HCT116 (cell line): ENCODE measurements at regions not wholly inside any gene's neighbourhood (a gene's known extent, or its start where the extent isn't known, plus 50 kb on each side); places are given as distances from the start of the nearest gene placed in this dataset.

Experiments used
- ATAC-seq: fragments of 200-7000 bp; cut with Tn5 transposase; 2 replicates; pipeline ENCODE4 v1.9.1; 2020; ENCODE audit warnings: mild to moderate bottlenecking, moderate library complexity
- BruUV-seq: library from RNA; stranded (reverse); fragments of 400-500 nt; replicated peaks from 2 replicates; lab custom pipeline; 2021; lab: Mats Ljungman, UMichigan
- CTCF ChIA-PET: fragments of 300-600 bp; sonication (Branson Sonifier 250); formaldehyde crosslinking; loops from one replicate; lab custom pipeline; 2021; ENCODE audit warnings: antibody characterized with exemption; lab: Charles Lee
- POLR2A ChIA-PET: fragments of 300-600, 350-600 bp; sonication (Branson Sonifier 250); formaldehyde crosslinking; loops from one replicate; lab custom pipeline; 2021; ENCODE audit warnings: antibody characterized with exemption; lab: Charles Lee
- RAD21 ChIA-PET, 2 experiments: fragments of 300-600 bp; sonication (Branson Sonifier 250); formaldehyde crosslinking; loops; one replicate each; lab custom pipeline; 2023; ENCODE audit warnings: low total read pairs in 2 of 2; ENCODE audit not compliant: uncharacterized antibody in 2 of 2, unreplicated experiment in 2 of 2, low non-redundant PET in 1 of 2; lab: Charles Lee
- DNase-seq: peaks from one replicate; pipeline ENCODE4 v3.0.0-alpha.2; 2010; ENCODE audit warnings: low read depth, low spot score
- H2AFZ ChIP-seq: fragments of 200-600 bp; shearing (Covaris generic), sonication (generic); 2 replicates; pipeline ENCODE4 v1.6.1; 2017; ENCODE audit warnings: low read depth, mixed run types, mixed read lengths, antibody characterized with exemption, low read length; ENCODE audit not compliant: poor library complexity, severe bottlenecking
- H3K27ac ChIP-seq: 2 replicates; pipeline ENCODE4 v1.5.1; 2012; ENCODE audit warnings: low read depth, low read length
- H3K27me3 ChIP-seq: fragments of 200-600 bp; sonication (generic); 2 replicates; pipeline ENCODE4 v1.6.1; 2016; ENCODE audit warnings: mixed run types, low read length, mixed read lengths; ENCODE audit not compliant: insufficient read depth
- H3K36me3 ChIP-seq, 2 experiments: fragments of 200-500 bp in 1 of 2; fragments of 200-600 bp in 1 of 2; sonication (Bioruptor generic) in 1 of 2; sonication (generic) in 1 of 2; 2 replicates each; pipeline versions ENCODE4 v1.5.1 to v1.6.1; 2014 to 2016; ENCODE audit warnings: low read length in 2 of 2, inconsistent platforms in 1 of 2, mixed read lengths in 1 of 2, mixed run types in 1 of 2; ENCODE audit not compliant: insufficient read depth in 2 of 2, control insufficient read depth in 1 of 2
- H3K4me1 ChIP-seq, 2 experiments: fragments of 200-600 bp in 1 of 2; sonication (generic) in 1 of 2; 2 replicates each; pipeline versions ENCODE4 v1.5.1 to v1.6.1; 2012 to 2017; ENCODE audit warnings: low read length in 2 of 2, inconsistent platforms in 1 of 2, mild to moderate bottlenecking in 1 of 2, mixed read lengths in 1 of 2, mixed run types in 1 of 2, moderate library complexity in 1 of 2; ENCODE audit not compliant: insufficient read depth in 2 of 2, control insufficient read depth in 1 of 2
- H3K4me2 ChIP-seq: fragments of 200-600 bp; sonication (generic); 2 replicates; pipeline ENCODE4 v1.6.1; 2017; ENCODE audit warnings: mixed run types, low read length, mixed read lengths
- H3K4me3 ChIP-seq, 2 experiments: fragments of 200-600 bp in 1 of 2; sonication (generic) in 1 of 2; replicated peaks in 1 of 2; 2 replicates each; pipeline ENCODE4 v1.5.1; 2011 to 2016; ENCODE audit warnings: low read length in 2 of 2, control low read depth in 1 of 2, low read depth in 1 of 2, mild to moderate bottlenecking in 1 of 2, mixed read lengths in 1 of 2, mixed run types in 1 of 2
- H3K79me2 ChIP-seq: fragments of 200-600 bp; sonication (generic); 2 replicates; pipeline ENCODE4 v1.6.1; 2017; ENCODE audit warnings: mild to moderate bottlenecking, mixed run types, low read length, moderate library complexity, mixed read lengths; ENCODE audit not compliant: insufficient read depth
- H3K9ac ChIP-seq: fragments of 200-600 bp; sonication (generic); 2 replicates; pipeline ENCODE4 v1.6.1; 2016; ENCODE audit warnings: low read length, mixed read lengths
- H3K9me2 ChIP-seq: fragments of 200-600 bp; sonication (generic), shearing (Covaris generic); 2 replicates; pipeline ENCODE4 v1.6.1; 2017; ENCODE audit warnings: mixed run types, mild to moderate bottlenecking, moderate library complexity; ENCODE audit not compliant: insufficient read depth
- H3K9me3 ChIP-seq, 2 experiments: fragments of 200-500 bp in 1 of 2; fragments of 200-600 bp in 1 of 2; sonication (Bioruptor generic) in 1 of 2; sonication (generic) in 1 of 2; 2 replicates each; pipeline ENCODE4 v1.6.1; 2014 to 2017; ENCODE audit warnings: low read length in 2 of 2, mixed read lengths in 2 of 2, inconsistent platforms in 1 of 2, low read depth in 1 of 2, mild to moderate bottlenecking in 1 of 2, mixed run types in 1 of 2, moderate library complexity in 1 of 2; ENCODE audit not compliant: control insufficient read depth in 1 of 2, insufficient read depth in 1 of 2
- H4K20me1 ChIP-seq: fragments of 200-600 bp; sonication (generic), shearing (Covaris generic); 2 replicates; pipeline ENCODE4 v1.6.1; 2017; ENCODE audit warnings: mixed run types, mild to moderate bottlenecking, moderate library complexity; ENCODE audit not compliant: insufficient read depth
- CEBPB ChIP-seq: IDR thresholded peaks from 2 replicates; pipeline ENCODE4 v1.6.1; 2012; ENCODE audit warnings: low read depth
- EGR1 ChIP-seq: IDR thresholded peaks from 2 replicates; pipeline ENCODE4 v1.6.1; 2012; ENCODE audit warnings: low read depth
- ELF1 ChIP-seq: IDR thresholded peaks from 2 replicates; pipeline ENCODE4 v1.6.1; 2012; ENCODE audit warnings: low read depth, borderline replicate concordance
- JUND ChIP-seq: IDR thresholded peaks from 2 replicates; pipeline ENCODE4 v1.6.1; 2012
- POLR2A ChIP-seq: IDR thresholded peaks from 2 replicates; pipeline ENCODE4 v1.7.0; 2011; ENCODE audit warnings: borderline replicate concordance; ENCODE audit not compliant: insufficient read depth, insufficient read length; ENCODE audit errors: extremely low read depth
- POLR2AphosphoS5 ChIP-seq: IDR thresholded peaks from 2 replicates; pipeline ENCODE4 v1.6.1; 2011; ENCODE audit warnings: mild to moderate bottlenecking, low read depth, low read length, moderate library complexity
- RAD21 ChIP-seq: IDR thresholded peaks from 2 replicates; pipeline ENCODE4 v1.6.1; 2012; ENCODE audit warnings: low read depth, mild to moderate bottlenecking
- SIN3A ChIP-seq: IDR thresholded peaks from 2 replicates; pipeline ENCODE4 v1.6.1; 2012; ENCODE audit warnings: low read depth
- SP1 ChIP-seq: IDR thresholded peaks from 2 replicates; pipeline ENCODE4 v1.6.1; 2012; ENCODE audit warnings: low read depth
- TCF7L2 ChIP-seq: IDR thresholded peaks from 2 replicates; pipeline ENCODE4 v1.7.0; 2011; ENCODE audit warnings: borderline replicate concordance, inconsistent platforms; ENCODE audit not compliant: insufficient read depth, insufficient read length; ENCODE audit errors: extremely low read depth
- ZNF274 ChIP-seq: fragments of 200-500 bp; sonication (Bioruptor generic); IDR thresholded peaks from 2 replicates; pipeline ENCODE4 v1.6.1; 2014; ENCODE audit warnings: mild to moderate bottlenecking, low read depth, low read length, inconsistent platforms
- intact Hi-C: fragments of 100-400 bp; cut with micrococcal nuclease; formaldehyde crosslinking; loops from 2 replicates; pipeline ENCODE4 v1.10.0; 2022
- TF ChIP-seq, protein P1 (sequence below): IDR thresholded peaks from 2 replicates; pipeline ENCODE4 v1.6.1; 2012; ENCODE audit warnings: low read depth
- TF ChIP-seq, protein P2 (sequence below): IDR thresholded peaks from 2 replicates; pipeline ENCODE4 v1.6.1; 2012
- TF ChIP-seq, protein P3 (sequence below): IDR thresholded peaks from 2 replicates; pipeline ENCODE4 v1.6.1; 2011; ENCODE audit warnings: mild to moderate bottlenecking, low read length, moderate library complexity; ENCODE audit not compliant: insufficient replicate concordance; ENCODE audit errors: extremely low read depth

DNA sequence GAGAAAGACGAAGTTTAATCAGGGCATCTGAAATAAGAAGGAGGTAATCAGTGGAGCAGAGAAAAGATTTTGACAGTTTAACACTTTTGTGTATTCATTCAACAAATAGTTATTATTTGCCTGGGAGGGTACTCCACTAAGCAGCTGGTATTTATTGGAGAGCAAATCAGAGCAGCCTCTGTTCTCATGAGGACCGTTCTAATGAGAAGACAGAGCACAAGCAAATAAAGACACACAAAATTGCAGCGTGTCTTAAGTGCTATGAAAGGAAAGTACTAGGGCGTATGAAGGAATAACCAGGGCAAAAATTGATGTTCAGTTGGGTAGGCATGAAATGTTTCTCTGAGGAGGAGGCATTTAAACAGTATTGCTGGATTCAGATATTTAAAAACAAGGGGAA lies 302.9 kb upstream of the RARB start (continued):
- TF ChIP-seq, protein P1, sequence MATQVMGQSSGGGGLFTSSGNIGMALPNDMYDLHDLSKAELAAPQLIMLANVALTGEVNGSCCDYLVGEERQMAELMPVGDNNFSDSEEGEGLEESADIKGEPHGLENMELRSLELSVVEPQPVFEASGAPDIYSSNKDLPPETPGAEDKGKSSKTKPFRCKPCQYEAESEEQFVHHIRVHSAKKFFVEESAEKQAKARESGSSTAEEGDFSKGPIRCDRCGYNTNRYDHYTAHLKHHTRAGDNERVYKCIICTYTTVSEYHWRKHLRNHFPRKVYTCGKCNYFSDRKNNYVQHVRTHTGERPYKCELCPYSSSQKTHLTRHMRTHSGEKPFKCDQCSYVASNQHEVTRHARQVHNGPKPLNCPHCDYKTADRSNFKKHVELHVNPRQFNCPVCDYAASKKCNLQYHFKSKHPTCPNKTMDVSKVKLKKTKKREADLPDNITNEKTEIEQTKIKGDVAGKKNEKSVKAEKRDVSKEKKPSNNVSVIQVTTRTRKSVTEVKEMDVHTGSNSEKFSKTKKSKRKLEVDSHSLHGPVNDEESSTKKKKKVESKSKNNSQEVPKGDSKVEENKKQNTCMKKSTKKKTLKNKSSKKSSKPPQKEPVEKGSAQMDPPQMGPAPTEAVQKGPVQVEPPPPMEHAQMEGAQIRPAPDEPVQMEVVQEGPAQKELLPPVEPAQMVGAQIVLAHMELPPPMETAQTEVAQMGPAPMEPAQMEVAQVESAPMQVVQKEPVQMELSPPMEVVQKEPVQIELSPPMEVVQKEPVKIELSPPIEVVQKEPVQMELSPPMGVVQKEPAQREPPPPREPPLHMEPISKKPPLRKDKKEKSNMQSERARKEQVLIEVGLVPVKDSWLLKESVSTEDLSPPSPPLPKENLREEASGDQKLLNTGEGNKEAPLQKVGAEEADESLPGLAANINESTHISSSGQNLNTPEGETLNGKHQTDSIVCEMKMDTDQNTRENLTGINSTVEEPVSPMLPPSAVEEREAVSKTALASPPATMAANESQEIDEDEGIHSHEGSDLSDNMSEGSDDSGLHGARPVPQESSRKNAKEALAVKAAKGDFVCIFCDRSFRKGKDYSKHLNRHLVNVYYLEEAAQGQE: no peak
- no peak for TF ChIP-seq SIN3A
- TF ChIP-seq ZNF274: no peak
- TF ChIP-seq SP1: no peak

DNA sequence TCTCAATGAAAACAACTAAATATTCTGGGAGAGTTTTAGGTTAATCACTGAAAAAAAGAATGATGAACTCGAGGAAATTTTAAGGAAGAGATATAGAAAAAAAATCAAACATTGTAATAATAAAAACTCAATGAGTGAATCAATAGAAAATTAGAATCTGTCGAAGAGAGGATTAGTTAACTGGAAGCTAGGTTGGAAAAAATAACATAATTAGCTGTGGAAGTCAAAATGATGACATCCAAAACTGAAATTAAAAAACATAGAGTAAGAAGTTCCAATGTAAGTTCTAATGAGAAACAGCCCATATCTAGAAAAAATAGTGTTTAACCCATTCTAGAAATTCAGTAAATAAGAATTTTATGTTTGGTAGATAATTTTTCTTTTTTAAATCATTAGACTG lies 299.3 kb upstream of the RARB start:
- Histone ChIP-seq H3K79me2 (no peaks in the 10 kb centered on the region), H3K9ac (no peak overlapping the region), H3K9me2 (no peaks in the 10 kb centered on the region), H3K4me2 (no peak overlapping the region), H3K4me1 (no peaks in the 10 kb centered on the region), H3K27me3 (no peaks in the 10 kb centered on the region), H3K36me3 (no peaks in the 10 kb centered on the region), H3K27ac (no peak overlapping the region), H4K20me1 (no peaks in the 10 kb centered on the region), H3K9me3 (0 out of 4 replicates have a peak, but pooled peaks cover 0 to 3% of the 10 kb centered on the region in 2 experiments), H3K4me3 (no peak overlapping the region), H2AFZ (no peak overlapping the region)
- TF ChIP-seq SP1: no peak
- TF ChIP-seq ELF1: no peak
- no peak for TF ChIP-seq JUND
- TF ChIP-seq, protein P2, sequence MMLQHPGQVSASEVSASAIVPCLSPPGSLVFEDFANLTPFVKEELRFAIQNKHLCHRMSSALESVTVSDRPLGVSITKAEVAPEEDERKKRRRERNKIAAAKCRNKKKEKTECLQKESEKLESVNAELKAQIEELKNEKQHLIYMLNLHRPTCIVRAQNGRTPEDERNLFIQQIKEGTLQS: no peak
- TF ChIP-seq, protein P1: no peak
- no peak for TF ChIP-seq TCF7L2
- TF ChIP-seq RAD21: no peak
- TF ChIP-seq, protein P3, sequence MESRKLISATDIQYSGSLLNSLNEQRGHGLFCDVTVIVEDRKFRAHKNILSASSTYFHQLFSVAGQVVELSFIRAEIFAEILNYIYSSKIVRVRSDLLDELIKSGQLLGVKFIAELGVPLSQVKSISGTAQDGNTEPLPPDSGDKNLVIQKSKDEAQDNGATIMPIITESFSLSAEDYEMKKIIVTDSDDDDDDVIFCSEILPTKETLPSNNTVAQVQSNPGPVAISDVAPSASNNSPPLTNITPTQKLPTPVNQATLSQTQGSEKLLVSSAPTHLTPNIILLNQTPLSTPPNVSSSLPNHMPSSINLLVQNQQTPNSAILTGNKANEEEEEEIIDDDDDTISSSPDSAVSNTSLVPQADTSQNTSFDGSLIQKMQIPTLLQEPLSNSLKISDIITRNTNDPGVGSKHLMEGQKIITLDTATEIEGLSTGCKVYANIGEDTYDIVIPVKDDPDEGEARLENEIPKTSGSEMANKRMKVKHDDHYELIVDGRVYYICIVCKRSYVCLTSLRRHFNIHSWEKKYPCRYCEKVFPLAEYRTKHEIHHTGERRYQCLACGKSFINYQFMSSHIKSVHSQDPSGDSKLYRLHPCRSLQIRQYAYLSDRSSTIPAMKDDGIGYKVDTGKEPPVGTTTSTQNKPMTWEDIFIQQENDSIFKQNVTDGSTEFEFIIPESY: no peak
- no peak for TF ChIP-seq CEBPB
- TF ChIP-seq EGR1: no peak
- no peak for TF ChIP-seq POLR2A
- TF ChIP-seq POLR2AphosphoS5: no peak
- intact Hi-C loops: no loop called here
- ATAC-seq: no peak
- ChIA-PET RAD21 (no interaction called here), POLR2A (no interaction called here), CTCF (no interaction called here)
- BruUV-seq: no TSS peak
- no peak for DNase-seq
